HG03558 (cell line): ENCODE measurements at regions not wholly inside any gene's neighbourhood (a gene's known extent, or its start where the extent isn't known, plus 50 kb on each side); places are given as distances from the start of the nearest gene placed in this dataset.

Experiments
- ATAC-seq: cut with Tn5 transposase; IDR thresholded peaks from one replicate; pipeline ENCODE4 v1.9.1; 2021; ENCODE audit warnings: moderate number of reproducible peaks; ENCODE audit not compliant: unreplicated experiment; ENCODE audit errors: extremely low read depth

DNA sequence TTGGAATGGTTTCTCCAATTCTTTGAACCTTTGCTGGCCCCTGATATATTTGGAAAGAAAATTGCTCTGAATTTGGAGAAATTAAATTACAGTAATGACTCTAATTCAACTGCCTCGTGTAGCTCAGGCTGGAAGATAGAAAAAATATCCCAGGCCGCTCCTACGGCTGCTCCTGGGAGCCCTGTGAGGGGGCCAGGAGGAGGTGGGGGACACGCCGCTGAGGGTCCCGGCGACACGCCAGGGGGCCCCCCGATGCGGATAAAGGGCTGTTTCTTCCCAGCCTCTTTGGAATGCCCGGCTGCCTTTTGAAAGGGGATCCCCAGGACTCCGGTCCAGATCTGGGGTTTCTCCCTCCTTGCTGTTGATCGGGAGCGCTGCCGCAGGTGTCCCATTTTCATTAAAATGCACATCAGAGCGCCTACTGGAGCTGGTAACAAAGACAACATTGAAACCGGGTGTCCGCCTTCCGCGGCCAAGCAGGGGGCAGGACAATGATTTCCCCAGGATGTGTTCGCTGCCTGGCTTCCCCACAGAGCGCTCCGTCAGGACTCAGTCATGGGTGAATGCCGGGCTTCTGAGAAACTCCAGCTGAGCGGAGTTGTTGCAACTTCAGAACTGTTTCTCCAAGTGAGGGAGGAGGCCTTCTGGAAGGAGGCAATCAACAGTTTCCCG, 200.1 kb upstream of the KBTBD8 start:
- ATAC-seq = no peak

DNA sequence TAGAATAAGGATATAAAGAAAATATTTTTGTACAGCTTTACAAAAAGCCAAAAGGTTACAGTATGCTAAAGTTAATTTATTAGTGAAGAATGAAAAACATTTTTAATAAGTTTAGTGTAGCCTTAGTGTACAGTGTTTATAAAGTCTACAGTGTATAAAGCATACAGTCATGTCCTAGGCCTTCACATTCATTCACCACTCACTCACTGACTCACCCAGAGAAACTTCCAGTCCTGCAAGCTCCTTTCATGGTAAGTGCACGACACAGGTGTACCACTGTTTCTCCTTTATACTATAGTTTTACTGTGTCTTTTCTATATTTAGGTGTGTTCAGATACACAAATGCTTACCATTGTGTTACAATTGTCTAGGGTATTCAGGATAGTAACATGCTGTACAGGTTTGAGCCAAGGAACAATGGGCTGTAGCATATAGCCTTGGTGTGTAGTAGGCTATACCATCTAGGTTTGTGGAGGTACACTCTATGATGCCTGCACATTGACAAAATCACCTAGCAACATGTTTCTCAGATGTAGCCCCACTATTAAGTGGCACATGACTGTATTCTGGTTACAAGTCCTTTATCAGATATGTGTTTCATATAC, 197.1 kb upstream of the KBTBD8 start:
- no peak for ATAC-seq

DNA sequence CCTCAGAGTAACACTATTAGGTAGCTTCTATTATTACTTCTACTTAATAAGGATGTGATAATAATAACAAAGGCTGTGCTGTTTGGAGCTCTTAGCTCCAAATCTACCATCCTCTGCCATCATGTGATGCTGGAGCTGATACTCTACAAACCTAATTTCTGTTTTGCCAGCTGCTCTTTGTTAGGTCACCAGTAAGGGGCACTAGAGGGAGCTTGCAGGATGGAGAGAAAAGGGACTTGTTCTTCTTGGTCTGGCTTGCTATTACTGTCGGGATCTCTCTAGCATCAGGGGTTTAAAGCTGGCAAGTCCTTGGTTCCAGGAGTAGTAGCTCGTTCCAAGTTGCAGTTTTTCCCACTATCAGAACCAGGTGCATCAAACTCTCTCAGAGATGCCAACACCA, 194.9 kb upstream of the KBTBD8 start:
- no peak for ATAC-seq

DNA sequence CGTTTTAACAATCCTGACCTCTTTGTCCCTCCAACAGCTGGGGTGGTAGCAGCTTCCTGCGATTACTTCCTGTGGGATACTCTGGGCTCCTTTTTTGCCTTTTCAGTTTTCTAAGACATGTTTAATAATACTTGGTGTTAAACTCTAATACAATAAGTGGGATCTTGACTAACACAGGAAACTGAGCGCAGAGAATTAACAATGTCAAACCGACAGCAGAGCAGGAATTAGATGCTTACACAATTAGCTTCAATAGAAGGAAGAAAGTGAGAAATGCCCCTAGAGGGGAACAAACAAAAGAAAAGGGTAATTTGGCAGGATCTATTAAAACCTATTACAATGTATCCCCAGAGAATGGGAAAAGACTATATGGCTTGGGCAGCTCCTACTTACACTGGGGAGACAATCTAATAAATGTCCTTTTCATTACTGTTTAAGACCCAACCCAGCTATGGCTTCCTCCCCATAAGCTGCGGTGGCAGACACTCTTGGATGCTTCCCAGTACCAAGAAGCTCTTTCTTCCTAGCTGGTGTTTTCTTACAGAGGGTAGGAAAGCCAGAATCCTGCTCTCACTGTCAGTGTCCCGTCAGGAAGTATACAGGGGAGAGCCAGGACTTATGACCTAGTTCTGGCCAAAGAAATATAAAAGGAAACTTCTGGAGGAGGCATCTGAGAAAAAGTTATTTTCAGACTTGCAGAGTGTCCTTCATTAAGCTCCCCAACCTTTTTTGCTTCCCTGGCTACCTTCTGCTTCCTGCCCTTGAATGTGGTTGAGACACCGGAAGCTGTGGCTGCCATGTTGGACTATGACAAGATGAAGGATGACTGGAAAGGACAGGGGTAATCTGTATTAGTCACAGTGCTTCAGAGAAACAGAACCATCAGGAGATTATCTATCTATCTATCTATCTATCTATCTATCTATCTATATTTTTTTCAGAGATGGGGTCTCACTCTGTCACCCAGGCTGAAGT, 194.1 kb upstream of the KBTBD8 start:
- ATAC-seq = no peak

DNA sequence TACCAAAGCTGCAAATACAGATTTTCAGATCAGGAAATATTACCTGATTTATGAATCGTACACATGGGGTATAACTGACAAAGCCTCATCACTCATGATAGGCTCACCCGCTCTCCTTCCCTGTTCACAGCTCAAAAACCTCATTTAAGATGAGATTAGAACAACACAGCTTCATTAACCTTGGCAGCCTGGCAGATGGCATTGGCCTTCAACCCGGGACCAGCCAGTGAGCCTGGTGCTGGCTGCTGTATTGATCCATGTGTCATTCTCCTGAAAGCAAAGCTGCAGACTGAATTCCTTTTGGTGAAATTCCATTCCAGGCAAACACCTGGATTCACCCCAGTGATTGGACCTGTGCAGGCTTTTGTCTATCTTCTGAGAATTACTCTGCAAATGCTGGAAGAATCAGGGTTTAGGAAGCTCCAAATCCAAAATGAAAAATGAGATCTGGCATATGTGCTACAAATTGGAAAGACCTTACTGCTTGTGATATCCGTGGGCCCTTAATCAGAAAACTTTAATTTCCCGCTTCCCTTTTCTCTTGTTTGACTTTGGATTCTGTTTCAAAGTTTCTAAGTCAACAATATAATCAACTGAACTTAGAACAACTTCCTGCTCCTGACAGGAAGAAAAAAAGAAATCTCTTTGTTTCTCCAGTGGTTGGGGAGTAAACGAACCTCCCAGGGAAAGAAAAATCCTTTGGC, 189.1 kb upstream of the KBTBD8 start:
- no peak for ATAC-seq

DNA sequence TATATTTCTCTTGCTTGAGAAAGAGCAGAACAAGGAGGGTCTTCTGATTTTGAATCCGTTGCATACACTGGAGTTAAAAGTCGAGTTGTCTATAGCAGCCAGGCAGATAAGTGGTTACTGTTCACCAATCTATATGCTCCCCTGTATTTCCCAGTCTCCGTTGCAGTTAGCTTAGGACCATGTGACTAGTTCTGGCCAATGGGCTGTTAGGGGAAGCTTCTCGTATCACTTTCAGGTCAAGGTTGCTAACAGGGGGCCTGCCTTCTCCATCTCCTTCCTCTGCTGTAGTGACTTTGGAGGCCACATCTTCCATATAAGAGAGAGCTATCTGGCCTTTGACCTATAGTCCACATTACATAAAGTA, 188.5 kb upstream of the KBTBD8 start:
- ATAC-seq = no peak

DNA sequence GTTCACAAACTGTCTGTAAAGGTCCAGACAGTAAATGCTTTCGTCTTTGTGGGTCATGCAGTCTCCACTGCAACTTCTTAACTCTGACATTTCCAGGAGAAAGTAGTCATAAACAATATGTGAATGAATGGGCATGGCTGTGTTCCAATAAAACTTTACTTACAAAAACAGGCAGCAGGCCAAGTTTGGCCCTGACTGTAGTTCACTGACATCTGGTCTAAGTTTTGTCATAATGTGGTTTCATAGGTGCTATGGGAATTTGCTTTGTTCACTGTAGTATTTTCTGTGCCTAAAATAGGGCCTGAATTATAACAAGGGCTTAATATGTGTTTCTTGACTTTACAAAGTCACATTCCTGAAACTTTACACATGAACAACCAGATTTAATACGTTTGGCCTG, 186.0 kb upstream of the KBTBD8 start:
- no peak for ATAC-seq

DNA sequence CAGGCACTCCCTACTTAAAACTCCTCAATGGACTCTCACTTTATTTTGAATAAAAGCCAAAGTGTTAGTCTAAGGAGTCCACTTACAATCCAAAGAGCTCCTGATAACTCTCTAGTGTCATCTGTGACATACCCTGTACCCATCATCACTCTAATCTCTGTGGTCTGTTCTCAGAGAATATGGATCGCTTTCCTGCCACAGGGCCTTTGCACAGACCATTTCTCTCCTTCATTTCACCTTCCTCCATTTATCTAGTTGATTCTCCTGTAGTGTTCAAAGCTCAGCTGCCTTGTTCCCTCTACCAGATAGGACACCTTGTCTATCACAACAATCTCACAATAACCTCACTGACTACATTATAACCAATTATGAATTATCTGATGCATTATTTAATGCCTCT, 185.4 kb upstream of the KBTBD8 start:
- ATAC-seq = no peak

DNA sequence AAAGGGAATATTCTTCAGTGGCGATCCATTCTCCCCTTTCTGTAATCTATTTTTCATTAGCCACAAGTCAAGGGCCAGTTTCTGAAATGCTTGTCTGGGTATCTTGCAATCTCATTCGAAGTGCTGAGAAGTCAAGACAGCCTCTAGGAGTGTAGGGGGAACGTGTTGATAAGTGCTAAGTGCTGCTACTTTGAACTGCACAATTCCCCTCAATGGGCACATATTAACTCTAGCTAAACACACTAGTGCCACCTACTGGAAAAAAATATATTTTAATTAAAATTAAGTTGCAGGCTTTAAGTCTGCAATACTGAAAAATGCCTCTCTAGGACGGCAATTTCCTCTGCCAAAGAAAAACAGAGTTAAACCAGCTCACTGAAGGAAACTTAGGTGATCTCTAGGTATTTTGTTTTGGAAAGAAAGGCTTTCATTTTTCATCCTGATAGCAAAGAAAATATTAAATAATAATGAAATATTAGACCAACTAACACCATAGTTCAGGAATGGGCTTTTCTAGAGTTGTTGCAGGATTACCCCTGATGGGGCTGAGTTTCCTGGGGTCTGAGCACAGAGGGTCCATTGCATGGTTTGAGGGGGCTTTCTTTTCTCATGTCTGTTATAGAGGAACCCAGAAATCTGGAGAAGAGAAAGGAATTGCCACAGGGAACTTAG, 181.9 kb upstream of the KBTBD8 start:
- ATAC-seq = peak; percentile 72

DNA sequence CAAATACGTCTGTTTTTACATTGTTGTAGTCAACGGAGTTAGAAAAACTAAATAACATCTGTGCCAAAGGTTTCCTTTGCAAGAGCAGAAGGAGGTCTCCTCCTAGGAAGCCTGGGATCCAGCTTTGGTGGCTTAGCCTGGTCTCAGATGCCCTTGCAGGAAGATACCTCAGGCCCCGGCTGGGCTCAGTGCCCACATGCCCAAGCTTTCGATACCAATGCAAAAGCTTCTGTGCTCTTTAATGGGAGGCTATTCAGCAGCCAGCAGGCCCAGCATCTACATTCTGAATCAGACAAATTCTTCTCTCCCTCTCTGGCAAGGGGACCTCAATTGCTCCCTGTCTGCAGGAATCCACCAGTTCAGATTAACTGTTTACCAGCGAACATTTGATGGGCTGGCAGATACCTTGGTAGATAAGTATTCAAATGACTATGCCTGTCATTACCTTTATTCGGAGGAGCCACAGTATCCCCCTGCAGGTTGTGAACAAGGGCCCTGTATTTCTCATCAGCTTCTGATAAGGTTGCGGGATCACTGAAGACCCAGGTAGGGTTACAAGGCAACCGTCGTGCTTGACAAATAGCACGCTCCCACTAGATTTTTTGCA, 180.1 kb upstream of the KBTBD8 start:
- no peak for ATAC-seq

DNA sequence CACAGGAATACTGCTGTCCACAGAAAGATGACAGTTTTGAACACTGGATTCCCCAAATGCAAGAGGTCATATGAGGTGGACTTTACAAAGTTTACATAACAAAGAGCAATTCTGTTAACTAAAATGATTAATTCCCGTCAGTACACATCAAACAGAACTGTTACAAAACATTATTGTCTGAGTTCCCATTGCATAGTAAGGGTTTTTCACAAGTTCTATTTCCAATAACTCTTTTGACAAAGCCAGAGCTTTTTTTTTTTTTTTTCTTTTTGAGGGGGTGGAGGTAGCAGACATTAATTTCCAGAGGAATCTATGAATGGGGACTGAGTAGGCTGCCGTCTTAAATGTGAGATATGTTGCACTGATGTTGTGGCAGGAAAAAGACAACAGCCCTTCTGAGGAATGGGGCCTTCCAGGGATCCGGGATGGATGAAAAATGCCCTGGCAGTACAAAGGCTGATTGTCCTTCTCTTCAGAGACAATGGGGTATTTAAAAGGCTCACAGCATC, 178.1 kb upstream of the KBTBD8 start:
- no peak for ATAC-seq

DNA sequence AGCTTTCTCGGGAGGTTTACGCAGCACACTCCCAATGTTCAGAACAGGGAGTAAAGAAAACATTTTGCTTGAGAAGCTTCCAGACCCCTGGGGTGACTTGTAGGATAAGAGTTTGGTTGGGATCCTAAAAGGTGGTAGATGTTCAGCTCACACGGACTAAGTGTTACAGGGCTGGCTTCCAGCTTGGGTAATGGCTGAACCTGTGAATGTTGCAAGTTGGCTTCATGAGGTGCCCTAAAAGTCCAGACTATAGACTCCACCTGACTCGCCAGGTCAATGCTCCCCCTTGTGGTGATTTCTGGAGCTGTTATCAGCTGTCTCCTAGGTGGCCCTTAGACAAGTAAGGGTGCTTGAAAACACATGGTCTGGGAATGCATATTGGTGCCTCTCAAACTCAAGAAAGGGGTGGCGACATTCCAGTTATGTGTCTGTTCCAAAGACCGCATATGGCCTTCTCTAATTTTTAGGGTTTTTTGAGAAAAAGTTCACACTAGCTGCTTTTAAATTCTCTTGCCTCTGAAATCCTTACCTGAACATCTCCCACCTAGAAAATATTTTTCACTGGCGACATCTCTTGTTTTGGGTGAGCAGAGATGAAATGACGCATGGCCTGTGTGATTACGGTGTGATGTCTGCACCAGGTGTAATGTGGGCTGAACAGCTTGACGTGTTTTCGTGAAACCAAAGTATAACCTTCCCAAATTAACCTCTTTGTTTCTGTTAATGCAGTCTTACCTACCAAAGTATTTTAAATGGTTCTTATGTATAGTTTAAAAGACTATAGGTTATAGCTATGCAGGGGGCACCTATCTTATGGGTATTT, 175.7 kb upstream of the KBTBD8 start:
- ATAC-seq = no peak

DNA sequence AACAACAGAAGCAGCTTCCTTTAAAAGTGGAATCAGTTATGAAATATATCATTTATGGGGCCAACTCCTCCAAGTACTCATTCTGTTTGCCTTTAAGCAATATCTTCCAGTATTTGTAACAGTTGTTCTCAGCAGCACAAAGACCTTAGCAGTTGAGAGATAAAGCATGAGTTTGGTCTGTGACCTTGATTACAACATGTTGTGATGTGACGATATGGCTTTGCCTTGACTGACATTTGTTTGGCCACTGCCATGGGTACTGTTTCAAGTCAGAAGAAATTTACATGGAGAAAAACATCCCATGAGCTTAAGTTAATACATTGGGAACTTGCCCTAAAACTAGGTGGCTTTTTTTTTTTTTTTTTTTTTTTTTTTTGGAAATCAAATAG, 175.1 kb upstream of the KBTBD8 start:
- no peak for ATAC-seq

DNA sequence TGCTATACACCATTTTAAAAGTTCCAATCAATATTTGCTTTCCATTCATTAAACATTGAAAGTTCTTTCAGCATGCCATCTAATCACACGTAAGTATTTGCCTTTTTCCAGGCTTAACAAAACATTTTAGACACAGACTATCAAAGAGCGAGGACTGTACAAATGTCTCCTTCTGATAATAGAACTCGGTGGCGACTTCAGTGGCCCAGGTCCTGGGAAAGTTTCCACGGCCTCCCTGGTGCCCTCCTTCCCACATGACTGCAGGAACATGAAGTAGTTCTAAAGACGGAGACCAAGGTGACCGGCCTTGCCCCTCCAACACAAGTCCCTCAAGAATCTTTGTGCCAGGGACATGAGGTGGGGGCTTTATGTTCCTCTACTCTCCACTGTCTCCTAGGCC, 174.6 kb upstream of the KBTBD8 start:
- no peak for ATAC-seq

DNA sequence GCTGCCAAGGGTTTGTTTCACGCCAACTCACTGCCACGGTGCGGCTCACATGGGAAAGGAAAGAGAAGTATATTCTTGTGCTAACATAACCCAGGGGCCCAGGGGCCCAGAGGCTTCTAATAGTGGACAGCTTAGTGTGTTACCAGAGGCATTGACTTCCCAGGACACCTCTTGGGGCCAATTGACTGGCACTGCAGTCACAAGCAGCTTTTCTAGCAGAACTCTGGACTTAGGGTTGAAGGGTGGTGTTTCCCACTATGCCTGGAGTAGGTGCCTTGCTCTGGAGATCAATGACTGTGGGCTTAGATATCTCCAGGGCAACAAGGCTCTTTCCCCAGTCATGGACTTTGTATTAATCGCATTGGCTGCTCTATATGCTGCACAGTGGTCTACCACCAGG, 172.7 kb upstream of the KBTBD8 start:
- no peak for ATAC-seq

DNA sequence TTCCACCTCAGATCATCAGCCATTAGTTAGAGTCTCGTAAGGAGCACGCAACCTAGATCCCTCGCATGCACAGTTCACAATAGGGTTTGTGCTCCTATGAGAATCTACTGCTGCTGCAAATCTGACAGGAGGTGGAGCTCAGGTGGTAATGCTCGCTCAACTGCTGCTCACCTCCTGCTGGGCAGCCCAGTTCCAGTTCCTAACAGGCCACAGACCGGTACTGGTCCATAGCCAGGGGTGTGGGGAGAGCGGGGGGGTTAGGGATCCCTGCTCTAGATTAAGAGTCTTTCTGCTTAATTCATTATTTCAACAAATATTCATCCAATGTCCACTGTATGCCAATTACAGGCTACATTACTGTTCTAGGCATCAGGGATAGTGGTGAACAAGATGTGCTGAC, 170.4 kb upstream of the KBTBD8 start:
- no peak for ATAC-seq

DNA sequence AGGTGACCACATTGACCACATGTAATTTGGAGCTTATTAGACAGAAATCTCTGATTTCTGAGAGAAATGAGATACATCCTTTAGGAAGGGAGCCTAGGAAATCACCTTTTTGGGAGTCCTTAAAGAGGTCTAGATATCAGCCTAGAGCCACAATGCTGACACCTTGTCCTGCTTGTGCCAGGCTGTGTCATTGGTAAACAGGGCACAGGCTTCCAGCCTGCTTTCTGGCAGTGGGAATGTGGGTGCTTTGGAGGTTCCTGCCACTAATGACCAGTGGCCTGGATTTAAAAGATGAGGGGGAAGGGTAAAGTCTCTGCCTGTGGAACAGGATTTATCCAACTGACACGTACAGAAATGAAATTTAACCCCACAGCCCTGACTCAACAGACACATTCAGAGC, 169.8 kb upstream of the KBTBD8 start:
- ATAC-seq = no peak

DNA sequence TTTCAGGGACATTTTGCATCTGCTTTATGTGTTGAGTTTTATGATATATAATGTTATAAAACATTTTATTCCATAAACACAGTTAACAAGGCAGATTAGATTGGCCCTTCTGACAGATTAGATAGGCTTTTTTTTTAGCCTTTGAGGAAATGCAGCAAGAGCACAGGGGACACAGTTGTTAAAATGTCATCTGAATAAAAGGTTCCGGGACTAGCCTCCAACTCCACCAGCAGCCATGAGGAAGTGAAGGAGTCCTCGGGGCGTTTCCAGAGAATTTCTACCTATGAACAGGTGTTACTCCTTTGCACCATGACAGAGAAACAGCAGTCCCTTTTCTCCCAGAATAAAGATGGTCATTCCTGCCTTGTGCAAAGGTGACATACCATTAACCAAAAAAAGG, 167.8 kb upstream of the KBTBD8 start:
- no peak for ATAC-seq

DNA sequence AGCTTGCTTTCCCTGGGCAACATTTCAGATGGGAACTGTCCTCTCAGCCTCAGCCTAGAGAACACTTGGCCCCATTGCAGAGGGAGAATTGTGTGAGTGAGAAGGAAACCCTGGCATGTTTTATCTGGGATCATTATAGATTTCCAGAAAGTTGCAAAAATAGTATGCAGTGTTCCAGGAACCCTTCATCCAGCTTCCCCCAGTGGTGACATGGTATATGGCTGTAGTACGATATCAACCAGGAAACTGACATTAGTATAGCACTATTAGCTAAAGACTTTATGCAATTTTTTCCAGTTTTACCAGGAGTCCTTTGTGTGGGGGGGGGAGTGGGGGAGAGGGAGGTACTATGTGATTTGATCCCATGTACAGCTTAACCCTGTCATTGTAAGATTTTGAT, 166.2 kb upstream of the KBTBD8 start:
- no peak for ATAC-seq
